K562 (cell line): ENCODE measurements at regions not wholly inside any gene's neighbourhood (a gene's known extent, or its start where the extent isn't known, plus 50 kb on each side); places are given as distances from the start of the nearest gene placed in this dataset.
A peak's percentile ranks its signal among the peaks of the same experiment; 100 is the strongest.

Source experiments
- BDP1 ChIP-seq: IDR thresholded peaks from 3 replicates; pipeline ENCODE4 v1.6.1; 2011; ENCODE audit not compliant: insufficient read length, insufficient read depth
- E2F3 ChIP-seq: fragments of 250-450 bp; sonication (Bioruptor Pico); IDR thresholded peaks from 2 replicates; pipeline ENCODE4 v1.4.0; 2020; ENCODE audit warnings: mild to moderate bottlenecking
- EHMT2 ChIP-seq: fragments of 450-650 bp; IDR thresholded peaks from 2 replicates; pipeline ENCODE4 v1.6.1; 2018; ENCODE audit warnings: antibody characterized with exemption
- FOSL1 ChIP-seq: fragments of 200-800 bp; sonication (Bioruptor generic); conservative IDR thresholded peaks from 2 replicates; pipeline ENCODE4 v1.6.1; 2016; ENCODE audit warnings: missing genetic modification characterization, missing compliant biosample characterization
- HLTF ChIP-seq: fragments of 450-650 bp; IDR thresholded peaks from 2 replicates; pipeline ENCODE4 v1.6.1; 2016
- JUND ChIP-seq, 2 experiments: IDR thresholded peaks; 2 replicates in 1 of 2; 3 replicates in 1 of 2; pipeline ENCODE4 v1.6.1; 2011; ENCODE audit warnings: borderline replicate concordance in 2 of 2, low read depth in 2 of 2, low read length in 2 of 2, improper control_type of control experiment in 1 of 2, missing biosample characterization in 1 of 2, missing genetic modification characterization in 1 of 2, missing genetic modification reagents in 1 of 2
- KLF16 ChIP-seq: IDR thresholded peaks from 2 replicates; pipeline ENCODE4 v1.6.1; 2016; ENCODE audit warnings: antibody characterized with exemption
- MCM7 ChIP-seq, 2 experiments: fragments of 450-650 bp; IDR thresholded peaks; 2 replicates each; pipeline ENCODE4 v1.6.1; 2016 to 2018
- MTA3 ChIP-seq: fragments of 450-650 bp; formaldehyde crosslinking; IDR thresholded peaks from 2 replicates; pipeline ENCODE4 v1.6.1; 2017; ENCODE audit warnings: mild to moderate bottlenecking, borderline replicate concordance
- NFE2 ChIP-seq: IDR thresholded peaks from 2 replicates; pipeline ENCODE4 v1.6.1; 2014; ENCODE audit warnings: antibody characterized with exemption, low read depth
- NUFIP1 ChIP-seq: fragments of 450-650 bp; IDR thresholded peaks from 2 replicates; pipeline ENCODE4 v1.6.1; 2018; ENCODE audit not compliant: partially characterized antibody
- RBBP5 ChIP-seq: fragments of 200-600 bp; sonication (generic); IDR thresholded peaks from 2 replicates; pipeline ENCODE4 v1.6.1; 2012; ENCODE audit warnings: borderline replicate concordance, mild to moderate bottlenecking, low read length, control low read depth, inconsistent platforms; ENCODE audit not compliant: insufficient read depth, poor library complexity, severe bottlenecking
- RHOXF2B ChIP-seq: fragments of 250-450 bp; sonication (Bioruptor Pico); conservative IDR thresholded peaks from 2 replicates; pipeline ENCODE4 v1.5.1; 2021
- SAFB ChIP-seq: fragments of 200-400 bp; formaldehyde crosslinking; IDR thresholded peaks from 2 replicates; pipeline ENCODE4 v1.6.1; 2017; ENCODE audit warnings: low read depth, low read length, borderline replicate concordance
- SAFB2 ChIP-seq: fragments of 200-400 bp; formaldehyde crosslinking; IDR thresholded peaks from 2 replicates; pipeline ENCODE4 v1.6.1; 2018; ENCODE audit warnings: borderline replicate concordance, low read length, low read depth, moderate library complexity; ENCODE audit not compliant: severe bottlenecking
- SIN3A ChIP-seq, 2 experiments: fragments of 150-350 bp in 1 of 2; IDR thresholded peaks; 2 replicates each; pipeline ENCODE4 v1.6.1; 2011 to 2016; ENCODE audit warnings: borderline replicate concordance in 2 of 2, low read depth in 2 of 2, low read length in 2 of 2, mild to moderate bottlenecking in 2 of 2, moderate library complexity in 2 of 2; ENCODE audit not compliant: control insufficient read depth in 1 of 2
- SMARCB1 ChIP-seq: IDR thresholded peaks from 2 replicates; pipeline ENCODE4 v1.6.1; 2011; ENCODE audit warnings: improper control_type of control experiment, low read depth; ENCODE audit not compliant: insufficient read length
- SNIP1 ChIP-seq: fragments of 450-650 bp; IDR thresholded peaks from 2 replicates; pipeline ENCODE4 v1.7.1; 2017; ENCODE audit warnings: low read depth, mild to moderate bottlenecking
- ZBTB1 ChIP-seq: sonication (generic); formaldehyde crosslinking; IDR thresholded peaks from 2 replicates; pipeline ENCODE4 v1.8.1; 2023; ENCODE audit warnings: missing genetic modification reagents, low read depth, mild to moderate bottlenecking, borderline replicate concordance
- ZNF174 ChIP-seq: fragments of 250-450 bp; sonication (Bioruptor Pico); IDR thresholded peaks from 2 replicates; pipeline ENCODE4 v1.4.0; 2020; ENCODE audit warnings: mild to moderate bottlenecking
- ZNF24 ChIP-seq: fragments of 450-650 bp; IDR thresholded peaks from 2 replicates; pipeline ENCODE4 v1.6.1; 2016
- ZNF639 ChIP-seq, 2 experiments: fragments of 200-800 bp in 1 of 2; sonication (Bioruptor generic) in 1 of 2; sonication (generic) in 1 of 2; formaldehyde crosslinking in 1 of 2; IDR thresholded peaks in 1 of 2; conservative IDR thresholded peaks in 1 of 2; 2 replicates each; pipeline versions ENCODE4 v1.5.0 to v1.6.1; 2016 to 2020; ENCODE audit warnings: missing compliant biosample characterization in 1 of 2, missing genetic modification characterization in 1 of 2, missing genetic modification reagents in 1 of 2
- ZNF644 ChIP-seq: fragments of 200-800 bp; sonication (Bioruptor generic); IDR thresholded peaks from 2 replicates; pipeline ENCODE4 v1.6.1; 2016; ENCODE audit warnings: low read depth, missing genetic modification characterization, missing compliant biosample characterization
- TF ChIP-seq, protein P1 (sequence below): fragments of 250-450 bp; sonication (Bioruptor Pico); IDR thresholded peaks from 2 replicates; pipeline ENCODE4 v1.8.0; 2022; ENCODE audit warnings: inconsistent platforms
- TF ChIP-seq, protein P2 (sequence below): fragments of 450-650 bp; IDR thresholded peaks from 2 replicates; pipeline ENCODE4 v1.6.1; 2014; ENCODE audit warnings: low read depth, mild to moderate bottlenecking, moderate library complexity, borderline replicate concordance

- TF ChIP-seq FOSL1 (peak; percentile 57; the same call in 1 of the 2 replicates), MCM7 (IDR thresholded peaks at IDR 0.05) (no peak), BDP1 (no peak), MTA3 (peak; percentile 60; the same call in 1 of the 2 replicates), RHOXF2B (CRISPR knock-in tag) (no peak), SAFB (no peak), NUFIP1 (no peak), SMARCB1 (no peak), ZNF24 (0 out of 2 replicates have a peak, but pooled peaks have one; percentile 45), NFE2 (no peak), KLF16 (peak; percentile 71), ZBTB1 (CRISPR knock-in tag) (no peak), SAFB2 (no peak), SIN3A (IDR thresholded peaks at IDR 0.05; ENCODE audit: borderline replicate concordance in 2 of 2, control insufficient read depth in 1 of 2, low read depth in 2 of 2, low read length in 2 of 2) (no peak), ZNF644 (tag) (peak; percentile 94), E2F3 (CRISPR knock-in tag) (no peak), RBBP5 (no peak), ZNF639 (CRISPR knock-in tag; conservative IDR thresholded peaks at IDR 0.05 in 1 of 2, IDR thresholded peaks at IDR 0.05 in 1 of 2) (peak in 1 of 2 experiments; percentile 89; a peak in 2 of 4 replicates), SNIP1 (no peak), JUND (IDR thresholded peaks at IDR 0.05; ENCODE audit: borderline replicate concordance, low read depth, low read length) (0 out of 2 replicates have a peak, but pooled peaks have one; percentile 14), JUND (tag; IDR thresholded peaks at IDR 0.05; ENCODE audit: borderline replicate concordance, low read depth, low read length) (peak; percentile 22; the same call in 2 of the 3 replicates), HLTF (no peak), EHMT2 (no peak), ZNF174 (CRISPR knock-in tag) (no peak)
- TF ChIP-seq, protein P1, sequence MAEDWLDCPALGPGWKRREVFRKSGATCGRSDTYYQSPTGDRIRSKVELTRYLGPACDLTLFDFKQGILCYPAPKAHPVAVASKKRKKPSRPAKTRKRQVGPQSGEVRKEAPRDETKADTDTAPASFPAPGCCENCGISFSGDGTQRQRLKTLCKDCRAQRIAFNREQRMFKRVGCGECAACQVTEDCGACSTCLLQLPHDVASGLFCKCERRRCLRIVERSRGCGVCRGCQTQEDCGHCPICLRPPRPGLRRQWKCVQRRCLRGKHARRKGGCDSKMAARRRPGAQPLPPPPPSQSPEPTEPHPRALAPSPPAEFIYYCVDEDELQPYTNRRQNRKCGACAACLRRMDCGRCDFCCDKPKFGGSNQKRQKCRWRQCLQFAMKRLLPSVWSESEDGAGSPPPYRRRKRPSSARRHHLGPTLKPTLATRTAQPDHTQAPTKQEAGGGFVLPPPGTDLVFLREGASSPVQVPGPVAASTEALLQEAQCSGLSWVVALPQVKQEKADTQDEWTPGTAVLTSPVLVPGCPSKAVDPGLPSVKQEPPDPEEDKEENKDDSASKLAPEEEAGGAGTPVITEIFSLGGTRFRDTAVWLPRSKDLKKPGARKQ (CRISPR knock-in tag), result no peak
- TF ChIP-seq, protein P2, sequence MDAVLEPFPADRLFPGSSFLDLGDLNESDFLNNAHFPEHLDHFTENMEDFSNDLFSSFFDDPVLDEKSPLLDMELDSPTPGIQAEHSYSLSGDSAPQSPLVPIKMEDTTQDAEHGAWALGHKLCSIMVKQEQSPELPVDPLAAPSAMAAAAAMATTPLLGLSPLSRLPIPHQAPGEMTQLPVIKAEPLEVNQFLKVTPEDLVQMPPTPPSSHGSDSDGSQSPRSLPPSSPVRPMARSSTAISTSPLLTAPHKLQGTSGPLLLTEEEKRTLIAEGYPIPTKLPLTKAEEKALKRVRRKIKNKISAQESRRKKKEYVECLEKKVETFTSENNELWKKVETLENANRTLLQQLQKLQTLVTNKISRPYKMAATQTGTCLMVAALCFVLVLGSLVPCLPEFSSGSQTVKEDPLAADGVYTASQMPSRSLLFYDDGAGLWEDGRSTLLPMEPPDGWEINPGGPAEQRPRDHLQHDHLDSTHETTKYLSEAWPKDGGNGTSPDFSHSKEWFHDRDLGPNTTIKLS, result no peak
These were observed 58.8 kb upstream of the MOCS1 start (continued) for GRCh38 chr6:39992861-39993622.
